ENCODE measurements at regions not wholly inside any gene's neighbourhood (a gene's known extent, or its start where the extent isn't known, plus 50 kb on each side); places are given as distances from the start of the nearest gene placed in this dataset.

DNA sequence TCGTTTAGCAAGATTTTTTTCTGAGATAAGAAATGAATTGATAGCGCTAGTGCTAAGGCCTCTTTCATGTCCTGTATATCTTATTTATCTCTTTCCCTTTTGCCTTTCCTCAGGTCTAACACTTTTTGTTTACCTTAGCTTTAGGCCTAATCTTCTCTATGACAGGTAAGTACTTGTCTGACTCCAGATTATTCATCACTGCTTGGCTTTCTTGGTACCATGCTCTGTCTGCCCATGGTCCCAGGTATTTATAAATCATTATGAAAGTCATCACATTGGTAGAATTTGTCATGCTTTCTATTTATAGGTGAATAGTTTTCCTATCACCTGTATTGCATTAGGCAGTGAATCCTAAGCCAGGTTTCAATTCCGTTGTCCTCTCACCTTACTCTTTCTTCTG lies 99.5 kb upstream of the CTSO start:
- TF ChIP-seq, protein P1, sequence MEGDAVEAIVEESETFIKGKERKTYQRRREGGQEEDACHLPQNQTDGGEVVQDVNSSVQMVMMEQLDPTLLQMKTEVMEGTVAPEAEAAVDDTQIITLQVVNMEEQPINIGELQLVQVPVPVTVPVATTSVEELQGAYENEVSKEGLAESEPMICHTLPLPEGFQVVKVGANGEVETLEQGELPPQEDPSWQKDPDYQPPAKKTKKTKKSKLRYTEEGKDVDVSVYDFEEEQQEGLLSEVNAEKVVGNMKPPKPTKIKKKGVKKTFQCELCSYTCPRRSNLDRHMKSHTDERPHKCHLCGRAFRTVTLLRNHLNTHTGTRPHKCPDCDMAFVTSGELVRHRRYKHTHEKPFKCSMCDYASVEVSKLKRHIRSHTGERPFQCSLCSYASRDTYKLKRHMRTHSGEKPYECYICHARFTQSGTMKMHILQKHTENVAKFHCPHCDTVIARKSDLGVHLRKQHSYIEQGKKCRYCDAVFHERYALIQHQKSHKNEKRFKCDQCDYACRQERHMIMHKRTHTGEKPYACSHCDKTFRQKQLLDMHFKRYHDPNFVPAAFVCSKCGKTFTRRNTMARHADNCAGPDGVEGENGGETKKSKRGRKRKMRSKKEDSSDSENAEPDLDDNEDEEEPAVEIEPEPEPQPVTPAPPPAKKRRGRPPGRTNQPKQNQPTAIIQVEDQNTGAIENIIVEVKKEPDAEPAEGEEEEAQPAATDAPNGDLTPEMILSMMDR (conservative IDR thresholded peaks at IDR 0.05) = no peak
- no peak for TF ChIP-seq EZH2 (IDR thresholded peaks at IDR 0.05; ENCODE audit: low read depth)
